A673 (cell line): ENCODE measurements at regions not wholly inside any gene's neighbourhood (a gene's known extent, or its start where the extent isn't known, plus 50 kb on each side); places are given as distances from the start of the nearest gene placed in this dataset.
A peak's percentile ranks its signal among the peaks of the same experiment; 100 is the strongest.

ENCODE experiments used
- BruUV-seq: library from RNA; stranded (reverse); fragments of 400-500 nt; replicated peaks from 2 replicates; lab custom pipeline; 2021; lab: Mats Ljungman, UMichigan
- CTCF ChIA-PET: fragments of 300-600 bp; sonication (Branson Sonifier 250); formaldehyde crosslinking; loops from one replicate; lab custom pipeline; 2022; ENCODE audit warnings: antibody characterized with exemption; lab: Charles Lee
- POLR2A ChIA-PET: fragments of 300-600 bp; sonication (Branson Sonifier 250); formaldehyde crosslinking; loops from one replicate; lab custom pipeline; 2022; ENCODE audit warnings: antibody characterized with exemption; ENCODE audit not compliant: low non-redundant PET; lab: Charles Lee
- DNase-seq: peaks from one replicate; pipeline ENCODE4 v3.0.0-alpha.2; 2015; ENCODE audit warnings: low spot score
- H3K27ac ChIP-seq: fragments of 200-600 bp; sonication (generic); 2 replicates; pipeline ENCODE4 v1.5.1; 2016; ENCODE audit warnings: mixed run types, low read depth, mild to moderate bottlenecking, mixed read lengths, antibody characterized with exemption, low read length; ENCODE audit not compliant: poor library complexity, severe bottlenecking
- H3K27me3 ChIP-seq: fragments of 200-600 bp; sonication (generic); replicated peaks from 2 replicates; pipeline ENCODE4 v1.6.1; 2017; ENCODE audit warnings: mixed run types, low read depth, mild to moderate bottlenecking, mixed read lengths, antibody characterized with exemption, low read length; ENCODE audit not compliant: insufficient read depth, poor library complexity
- H3K36me3 ChIP-seq: fragments of 200-600 bp; sonication (generic); 2 replicates; pipeline ENCODE4 v1.6.1; 2016; ENCODE audit warnings: mixed run types, mild to moderate bottlenecking, mixed read lengths, antibody characterized with exemption, low read length; ENCODE audit not compliant: insufficient read depth, poor library complexity, severe bottlenecking
- H3K4me1 ChIP-seq: fragments of 200-600 bp; sonication (generic); 2 replicates; pipeline ENCODE4 v1.6.1; 2017; ENCODE audit warnings: mixed run types, mild to moderate bottlenecking, mixed read lengths, antibody characterized with exemption, low read length; ENCODE audit not compliant: insufficient read depth, poor library complexity, severe bottlenecking
- H3K4me3 ChIP-seq: fragments of 200-600 bp; sonication (generic); 2 replicates; pipeline ENCODE4 v1.5.1; 2016; ENCODE audit warnings: low read depth, mixed run types, mild to moderate bottlenecking, mixed read lengths, low read length; ENCODE audit not compliant: poor library complexity, severe bottlenecking
- H3K9me3 ChIP-seq: fragments of 200-600 bp; sonication (generic); 2 replicates; pipeline ENCODE4 v1.6.1; 2016; ENCODE audit warnings: mixed run types, low read depth, mild to moderate bottlenecking, mixed read lengths, antibody characterized with exemption, low read length; ENCODE audit not compliant: poor library complexity, severe bottlenecking
- CTCF ChIP-seq: fragments of 300-800, 200-600 bp; sonication (generic); conservative IDR thresholded peaks from 2 replicates; pipeline ENCODE4 v1.5.1; 2017; ENCODE audit warnings: low read depth, mild to moderate bottlenecking, antibody characterized with exemption, low read length, moderate library complexity, mixed read lengths
- EZH2 ChIP-seq: fragments of 200-600 bp; sonication (generic); IDR thresholded peaks from 2 replicates; pipeline ENCODE4 v1.6.1; 2017; ENCODE audit warnings: borderline replicate concordance, low read depth, mild to moderate bottlenecking, mixed read lengths, antibody characterized with exemption, low read length; ENCODE audit not compliant: poor library complexity, severe bottlenecking
- intact Hi-C: fragments of 100-400 bp; cut with micrococcal nuclease; formaldehyde crosslinking; loops from one replicate; pipeline ENCODE4 v1.10.0; 2022; ENCODE audit not compliant: unreplicated experiment

GRCh38 chr3:65279225-65279782 is 591.5 kb upstream of the ADAMTS9 start:
- H3K4me1 ChIP-seq, result peaks cover 5% of the 10 kb centered on the region
- POLR2A ChIA-PET, result no interaction called here
- no peaks in the 10 kb centered on the region for H3K9me3 ChIP-seq
- no peaks in the 10 kb centered on the region for H3K36me3 ChIP-seq
- no peak overlapping the region for H3K4me3 ChIP-seq
- H3K27me3 ChIP-seq, result peaks cover 67% of the 10 kb centered on the region
- intact Hi-C loops, result no loop called here
- BruUV-seq, result no TSS peak
- H3K27ac ChIP-seq, result no peak overlapping the region
- DNase-seq, result no peak
- CTCF ChIA-PET, result no interaction called here
- TF ChIP-seq EZH2 (no peak), CTCF (no peak)

DNA sequence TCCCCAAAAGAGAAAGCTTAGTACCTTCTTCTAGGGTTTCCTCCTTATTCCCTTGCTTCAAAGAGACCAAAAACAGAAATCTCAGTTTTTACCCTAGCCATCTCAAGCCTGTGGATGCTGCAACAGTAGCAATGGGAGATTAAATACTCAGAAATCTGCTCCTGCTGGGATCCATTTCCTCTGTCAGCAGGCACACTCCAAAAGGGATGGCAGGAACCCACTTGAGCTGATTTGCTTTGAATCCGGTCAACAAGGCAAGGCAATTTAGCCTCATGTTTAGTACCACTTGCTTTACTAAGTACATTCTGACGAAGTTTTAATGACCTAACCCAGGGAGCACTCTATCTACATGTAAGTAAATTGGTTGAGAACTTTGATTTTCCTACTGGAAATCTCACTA is 590.0 kb upstream of the ADAMTS9 start:
- intact Hi-C loops, result no loop called here
- TF ChIP-seq EZH2 (no peak), CTCF (no peak)
- Histone ChIP-seq H3K4me1 (peaks cover 5% of the 10 kb centered on the region), H3K27me3 (peaks cover 75% of the 10 kb centered on the region), H3K36me3 (no peaks in the 10 kb centered on the region), H3K27ac (no peak overlapping the region), H3K4me3 (no peak overlapping the region), H3K9me3 (no peaks in the 10 kb centered on the region)
- peak; percentile 78 for DNase-seq
- no TSS peak for BruUV-seq
- CTCF ChIA-PET, result no interaction called here
- POLR2A ChIA-PET, result no interaction called here

- Histone ChIP-seq H3K27ac (no peak overlapping the region), H3K4me1 (peaks cover 5% of the 10 kb centered on the region), H3K27me3 (peaks cover 63% of the 10 kb centered on the region), H3K36me3 (no peaks in the 10 kb centered on the region), H3K4me3 (no peak overlapping the region), H3K9me3 (no peaks in the 10 kb centered on the region)
- ChIA-PET CTCF (no interaction called here), POLR2A (interaction anchor here (0.5 kb wide), 1 partner anchor 321 kb away, joined by 8 read pairs; no protein-coding TSS in a partner anchor)
- intact Hi-C loops, result no loop called here
- BruUV-seq, result no TSS peak
- TF ChIP-seq CTCF, result no peak
- no peak for TF ChIP-seq EZH2
- DNase-seq, result no peak
These were observed 588.8 kb upstream of the ADAMTS9 start for GRCh38 chr3:65276551-65276950.
